Activated CD8-positive, alpha-beta memory T cell treated with anti-CD3 and anti-CD28 coated beads for 36 hours (primary cell): ENCODE measurements at regions not wholly inside any gene's neighbourhood (a gene's known extent, or its start where the extent isn't known, plus 50 kb on each side); places are given as distances from the start of the nearest gene placed in this dataset.
"Not testable (repeated sequence)": the region's sequence is repeated elsewhere in the genome, so short reads cannot be mapped to it uniquely, and the experiment has no call there.

Experiments
- CTCF ChIA-PET: fragments of 350-600 bp; sonication (Branson Sonifier 250); formaldehyde crosslinking; loops from one replicate; lab custom pipeline; 2021; ENCODE audit warnings: antibody characterized with exemption; lab: Charles Lee
- POLR2A ChIA-PET: fragments of 350-600 bp; sonication (Branson Sonifier 250); formaldehyde crosslinking; loops from one replicate; lab custom pipeline; 2021; ENCODE audit warnings: antibody characterized with exemption; lab: Charles Lee

DNA sequence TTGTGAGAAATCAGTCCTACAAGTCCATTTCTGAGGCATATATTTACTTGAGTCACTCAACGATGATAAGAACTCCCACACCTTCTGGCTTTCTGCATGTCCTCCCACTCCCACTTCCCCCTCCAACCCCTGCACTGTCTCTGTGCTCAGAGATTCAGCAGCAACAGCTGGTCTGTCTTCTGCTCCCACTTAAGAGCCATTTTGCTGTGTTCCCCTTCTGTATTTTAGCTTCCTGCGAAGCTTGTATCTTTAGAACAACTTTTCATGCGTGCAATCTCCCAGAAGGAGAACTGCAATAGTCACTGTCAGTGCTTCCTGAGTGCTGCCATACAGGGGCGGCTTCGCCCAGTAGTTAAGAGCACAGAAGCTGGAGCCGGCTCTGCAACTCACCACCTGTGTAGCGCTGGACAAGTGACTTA lies 90.0 kb upstream of the SPATA12 start:
- POLR2A ChIA-PET = no interaction called here

DNA sequence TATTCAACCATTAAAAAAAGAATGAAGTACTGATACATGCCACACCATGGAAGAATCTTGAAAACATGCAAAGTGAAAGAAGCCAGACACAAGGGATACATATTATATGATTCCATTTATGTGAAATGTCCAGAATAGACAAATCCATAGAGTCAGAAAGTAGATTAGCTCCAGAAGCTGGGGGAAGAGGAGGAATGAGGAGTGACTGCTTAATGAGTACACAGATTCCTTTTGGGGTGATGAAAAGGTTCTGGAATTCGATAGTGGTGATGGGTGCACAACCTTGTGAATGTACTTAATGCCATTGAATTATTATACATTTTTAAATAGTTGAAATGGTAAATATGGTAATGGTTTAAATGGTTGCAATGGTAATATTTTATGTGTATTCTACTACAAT lies 90.6 kb upstream of the SPATA12 start:
- CTCF ChIA-PET = interaction anchor here (1.9 kb wide), 1 partner anchor 12 kb away, joined by 6 read pairs; no protein-coding TSS in a partner anchor
- POLR2A ChIA-PET = no interaction called here

More for the DNA sequence above, 90.0 kb upstream of the SPATA12 start:
- CTCF ChIA-PET = interaction anchor here (1.9 kb wide), 1 partner anchor 11 kb away, joined by 6 read pairs; no protein-coding TSS in a partner anchor

- CTCF ChIA-PET = interaction anchor here (0.9 kb wide), 1 partner anchor 15 kb away, joined by 3 read pairs; no protein-coding TSS in a partner anchor
- POLR2A ChIA-PET = no interaction called here
Observed at GRCh38 chr3:56966509-56966908, 94.0 kb upstream of the SPATA12 start.

GRCh38 chr3:56966104-56966503 lies 94.4 kb upstream of the SPATA12 start:
- POLR2A ChIA-PET = no interaction called here
- CTCF ChIA-PET = interaction anchor here (0.7 to 0.9 kb wide), 2 partner anchors 15 to 21 kb away, joined by 3 to 4 read pairs; no protein-coding TSS in a partner anchor

DNA sequence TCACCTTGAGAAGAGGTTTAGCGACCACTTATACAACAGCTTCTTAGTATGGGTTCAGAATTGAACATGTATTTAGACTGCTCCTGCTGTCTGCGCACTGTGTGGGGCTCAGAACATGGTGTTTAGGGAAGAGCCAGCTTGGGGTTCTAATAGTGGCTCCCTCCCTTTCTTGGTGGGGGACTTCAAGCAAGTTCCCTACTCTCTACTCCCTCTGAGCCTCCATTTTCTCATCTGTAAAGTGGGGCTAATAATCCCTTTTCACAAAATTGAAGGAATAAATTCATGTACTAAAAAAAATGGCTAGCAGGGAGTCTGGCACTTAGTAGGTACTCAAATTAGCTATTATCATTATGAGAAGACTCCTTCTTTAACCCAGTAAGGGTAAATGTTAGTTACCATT lies 97.5 kb upstream of the SPATA12 start:
- ChIA-PET CTCF (interaction anchor here (1.3 kb wide), 1 partner anchor 26 kb away, joined by 4 read pairs; no protein-coding TSS in a partner anchor), POLR2A (no interaction called here)

DNA sequence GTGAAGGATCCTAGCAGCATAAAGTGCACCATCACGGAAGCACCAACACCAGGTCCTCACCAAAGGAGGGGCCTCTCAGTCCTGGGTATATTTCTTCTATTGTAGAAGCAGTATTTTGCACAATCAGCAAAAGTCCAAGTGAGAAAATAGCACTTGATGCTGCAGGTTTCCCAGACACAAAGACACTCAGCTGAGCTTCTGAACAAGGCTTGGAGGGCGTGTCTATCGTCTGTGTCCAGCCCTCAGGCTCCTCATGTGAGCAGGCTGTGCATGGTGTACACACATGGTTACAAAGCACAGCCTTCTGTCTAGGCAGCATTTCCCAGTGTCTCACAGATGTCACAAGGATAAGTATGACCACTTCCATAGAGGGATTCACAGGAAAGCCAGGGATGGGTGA lies 98.3 kb upstream of the SPATA12 start:
- POLR2A ChIA-PET = no interaction called here
- CTCF ChIA-PET = interaction anchor here (1.3 kb wide), 1 partner anchor 26 kb away, joined by 4 read pairs; no protein-coding TSS in a partner anchor

DNA sequence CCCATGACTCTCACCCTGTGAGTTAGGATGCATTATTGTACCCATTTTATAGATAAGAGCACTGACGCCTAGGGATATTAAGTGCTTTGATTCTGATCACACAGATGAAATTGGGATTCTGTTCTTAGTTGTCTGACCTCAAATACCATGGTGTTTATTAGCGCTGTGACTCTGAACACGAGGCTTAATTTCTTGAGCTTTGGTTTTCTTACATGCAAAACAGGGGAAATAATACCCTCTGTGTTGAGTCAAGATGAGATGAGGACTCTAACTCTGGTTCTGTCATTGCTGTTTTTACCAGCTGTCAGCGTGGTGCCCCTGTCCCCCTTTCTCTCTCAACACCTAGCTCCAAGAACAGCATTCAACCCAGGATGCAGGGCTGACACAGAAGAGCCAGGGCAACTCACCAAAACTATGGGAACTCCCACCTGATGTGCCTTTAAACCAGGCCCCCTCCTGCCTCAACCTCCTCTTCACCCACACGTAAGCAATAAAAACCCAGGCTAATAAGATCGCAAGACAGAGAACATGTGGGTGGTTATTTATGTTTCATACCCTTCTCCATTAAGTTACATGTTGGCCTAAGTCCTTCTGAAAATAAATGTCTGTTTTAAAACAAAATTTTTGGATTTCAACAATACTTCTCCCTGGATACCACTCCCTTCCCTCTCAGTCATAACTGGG lies 100.1 kb upstream of the SPATA12 start:
- ChIA-PET POLR2A (no interaction called here), CTCF (interaction anchor here (1.0 to 1.2 kb wide), 2 partner anchors 28 to 299 kb away, joined by 3 read pairs; no protein-coding TSS in a partner anchor)

GRCh38 chr3:56958879-56959278 lies 101.6 kb upstream of the SPATA12 start:
- ChIA-PET CTCF (interaction anchor here (1.3 to 1.4 kb wide), 2 partner anchors 29 to 92 kb away, joined by 3 read pairs; no protein-coding TSS in a partner anchor), POLR2A (no interaction called here)

GRCh38 chr3:56957522-56957921 lies 102.9 kb upstream of the SPATA12 start:
- ChIA-PET POLR2A (no interaction called here), CTCF (interaction anchor here (1.3 to 1.4 kb wide), 2 partner anchors 31 to 90 kb away, joined by 3 read pairs; no protein-coding TSS in a partner anchor)

DNA sequence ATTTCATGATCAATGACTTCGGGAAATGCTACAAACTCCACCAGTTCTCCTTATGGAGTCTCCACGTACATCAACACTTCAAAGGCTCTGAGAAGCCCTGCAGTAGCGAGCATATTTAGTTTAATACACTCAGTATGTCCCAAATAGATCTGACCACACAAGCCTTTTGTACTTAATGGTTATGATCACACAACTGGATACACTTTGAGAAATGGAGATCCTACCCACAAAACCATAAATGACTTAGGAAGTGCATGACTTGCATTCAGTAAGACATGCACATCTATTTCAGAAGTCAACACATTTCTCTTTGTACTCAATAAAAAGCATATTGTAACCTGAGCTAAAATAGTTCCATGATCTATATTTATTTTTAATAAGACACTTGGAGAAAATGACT lies 103.6 kb upstream of the SPATA12 start:
- CTCF ChIA-PET = no interaction called here

DNA sequence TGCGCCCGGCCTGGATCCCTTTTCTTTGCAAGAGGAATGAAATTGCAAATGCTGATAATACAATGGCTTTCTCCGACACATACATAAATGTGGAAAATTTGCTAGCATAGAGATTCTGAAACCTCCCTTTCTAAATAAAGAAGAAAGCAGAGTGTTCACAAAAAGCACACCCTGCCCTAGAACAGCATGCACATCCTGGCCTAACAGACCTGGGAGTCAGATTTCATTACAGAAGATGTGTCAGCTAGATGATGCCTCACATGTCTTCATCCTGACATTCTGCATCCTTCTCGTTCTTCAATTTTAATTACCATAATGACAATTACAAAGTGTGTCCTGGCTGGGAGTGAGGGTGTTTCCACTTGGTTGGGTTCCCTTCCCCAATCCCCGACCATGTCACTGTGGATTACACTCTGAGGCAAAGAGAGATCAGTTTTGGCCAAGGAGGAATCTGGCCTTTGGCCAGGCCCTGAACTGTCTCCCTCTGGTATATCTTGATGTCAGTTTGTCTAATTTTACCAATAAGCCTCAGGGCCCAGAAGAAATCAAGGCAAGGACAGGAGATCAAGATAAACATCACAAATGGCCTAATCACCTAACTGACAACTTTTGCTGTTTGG lies 104.9 kb upstream of the SPATA12 start:
- ChIA-PET POLR2A (no interaction called here), CTCF (no interaction called here)

More for the DNA sequence above, 103.6 kb upstream of the SPATA12 start:
- POLR2A ChIA-PET = interaction anchor here (0.6 kb wide), 1 partner anchor 40 kb away, joined by 3 read pairs; no protein-coding TSS in a partner anchor

- ChIA-PET POLR2A (no interaction called here), CTCF (no interaction called here)
Observed at GRCh38 chr3:56954125-56954524, 106.3 kb upstream of the SPATA12 start.

GRCh38 chr3:56952846-56953245 lies 107.6 kb upstream of the SPATA12 start:
- POLR2A ChIA-PET = no interaction called here
- CTCF ChIA-PET = no interaction called here

DNA sequence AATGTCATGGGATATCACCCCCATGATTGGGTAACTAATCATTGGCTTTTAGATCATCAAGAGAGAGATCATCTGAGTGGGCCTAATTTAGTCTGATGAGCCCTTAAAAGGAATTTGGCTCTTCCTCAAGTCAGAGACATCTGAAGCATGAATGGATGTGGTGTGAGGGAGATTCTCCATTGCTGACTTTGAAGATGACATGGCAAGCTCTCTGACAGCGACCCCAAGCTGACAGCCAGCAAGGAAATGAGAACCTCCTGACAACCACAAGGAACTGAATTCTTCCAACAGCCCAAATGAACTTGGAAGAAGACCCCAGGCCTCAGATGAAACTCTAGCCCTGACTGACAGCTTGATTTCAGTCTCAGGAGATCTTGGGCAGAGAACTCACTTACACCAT lies 108.4 kb upstream of the SPATA12 start:
- POLR2A ChIA-PET = no interaction called here
- CTCF ChIA-PET = no interaction called here

DNA sequence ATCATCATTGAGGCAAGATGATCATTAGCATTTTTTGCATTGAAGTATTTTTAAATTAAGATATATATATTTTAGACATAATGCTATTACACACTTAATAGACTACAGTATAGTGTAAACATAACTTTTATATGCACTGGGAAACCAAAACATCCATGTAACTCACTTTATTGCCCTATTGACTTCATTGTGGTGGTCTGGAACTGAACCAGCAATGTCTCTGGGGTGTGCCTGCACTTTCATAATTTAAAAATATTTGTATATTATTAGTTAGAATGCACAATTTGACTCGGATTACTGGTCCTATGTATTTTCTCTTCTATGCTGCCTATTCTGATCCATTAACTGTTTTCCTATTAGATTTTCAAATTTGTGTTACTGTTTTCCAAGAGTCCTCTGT lies 109.1 kb upstream of the SPATA12 start:
- POLR2A ChIA-PET = no interaction called here
- CTCF ChIA-PET = no interaction called here

- POLR2A ChIA-PET, CTCF ChIA-PET: not testable (repeated sequence)
Observed at GRCh38 chr3:56945378-56945777, 115.1 kb upstream of the SPATA12 start.

DNA sequence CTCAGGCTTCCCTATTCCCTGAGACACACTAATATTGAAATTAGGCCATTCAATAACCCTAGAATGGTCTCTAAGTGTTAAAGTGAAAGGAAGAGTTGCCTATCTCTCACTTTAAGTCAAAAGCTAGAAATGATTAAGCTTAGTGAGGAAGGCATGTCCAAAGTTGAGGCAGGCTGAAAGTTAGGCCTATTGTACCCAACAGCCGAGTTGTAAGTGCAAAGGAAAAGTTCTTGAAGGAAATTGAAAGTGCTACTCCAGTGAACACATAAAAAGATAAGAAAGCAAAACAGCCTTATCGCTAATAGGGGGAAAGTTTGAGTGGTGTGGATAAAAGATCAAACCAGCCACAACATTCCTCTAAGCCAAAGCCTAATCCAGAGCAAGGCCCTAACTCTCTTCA lies 117.9 kb upstream of the SPATA12 start:
- CTCF ChIA-PET = interaction anchor here (0.9 to 1.0 kb wide), 2 partner anchors 10 to 46 kb away, joined by 3 to 4 read pairs; no protein-coding TSS in a partner anchor
- POLR2A ChIA-PET = no interaction called here

DNA sequence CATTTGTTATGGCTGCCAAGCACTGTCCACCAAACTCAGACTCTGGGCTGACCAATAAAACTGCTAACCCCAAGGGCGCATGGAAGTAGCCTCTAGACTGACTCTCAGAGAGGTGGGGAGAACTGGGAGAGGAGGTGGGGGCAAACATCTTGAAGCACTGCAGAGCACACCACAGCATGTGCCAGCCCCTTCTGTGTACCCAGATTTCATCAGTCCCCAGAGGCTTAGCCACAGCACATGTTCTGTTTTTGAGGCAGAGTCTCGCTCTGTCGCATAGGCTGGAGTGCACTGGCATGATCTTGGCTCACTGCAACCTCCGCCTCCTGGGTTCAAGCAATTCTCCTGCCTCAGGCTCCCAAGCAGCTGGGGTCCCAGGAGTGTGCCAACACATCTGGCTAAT lies 119.5 kb upstream of the SPATA12 start:
- CTCF ChIA-PET = interaction anchor here (1.1 kb wide), 1 partner anchor 48 kb away, joined by 4 read pairs; no protein-coding TSS in a partner anchor

GRCh38 chr3:56940321-56940720 lies 120.1 kb upstream of the SPATA12 start:
- POLR2A ChIA-PET = no interaction called here
- CTCF ChIA-PET = no interaction called here

More for the DNA sequence above, 119.5 kb upstream of the SPATA12 start:
- POLR2A ChIA-PET = no interaction called here

DNA sequence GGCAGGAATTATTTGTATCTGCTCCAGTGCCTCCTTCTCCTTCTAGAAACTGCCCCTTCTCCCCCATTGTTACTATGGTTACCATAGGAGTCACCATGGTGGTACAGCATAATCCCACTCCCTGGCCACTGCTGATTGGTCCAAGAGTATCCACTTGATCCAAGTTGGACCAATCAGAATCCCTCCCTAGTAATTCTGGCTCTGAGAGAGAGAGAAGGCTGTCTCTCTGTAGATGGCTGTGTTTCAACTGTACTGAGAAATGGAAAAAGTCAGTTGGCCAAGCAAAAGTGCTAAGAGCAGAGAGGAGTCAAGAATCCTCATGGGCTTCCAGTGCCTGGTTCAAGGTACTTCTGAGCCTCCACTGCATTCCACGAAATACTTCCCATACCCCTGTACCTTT lies 120.6 kb upstream of the SPATA12 start:
- ChIA-PET CTCF (no interaction called here), POLR2A (no interaction called here)
